COLO668 (cell line): ENCODE measurements at regions not wholly inside any gene's neighbourhood (a gene's known extent, or its start where the extent isn't known, plus 50 kb on each side); places are given as distances from the start of the nearest gene placed in this dataset.
"Not testable (repeated sequence)": the region's sequence is repeated elsewhere in the genome, so short reads cannot be mapped to it uniquely, and the experiment has no call there.

Experiments
- DNase-seq: peaks from one replicate; lab custom pipeline; 2025; ENCODE audit not compliant: unreplicated experiment; lab: John Stamatoyannopoulos, UW

- no peak for DNase-seq
These were observed 1100.6 kb downstream of the TECRL start for GRCh38 chr4:63308697-63309096.

GRCh38 chr4:63302792-63303191 is 1106.5 kb downstream of the TECRL start:
- DNase-seq: no peak

GRCh38 chr4:63302078-63302477 is 1107.2 kb downstream of the TECRL start:
- DNase-seq: no peak

- no peak for DNase-seq
These were observed 1112.5 kb downstream of the TECRL start for GRCh38 chr4:63296773-63297172.

GRCh38 chr4:63275491-63275890 is 1133.8 kb downstream of the TECRL start:
- no peak for DNase-seq

GRCh38 chr4:63269156-63269555 is 1140.1 kb downstream of the TECRL start:
- no peak for DNase-seq

- no peak for DNase-seq
These were observed 1175.6 kb downstream of the TECRL start for GRCh38 chr4:63233671-63234070.

- no peak for DNase-seq
These were observed 1177.2 kb downstream of the TECRL start for GRCh38 chr4:63232058-63232457.

GRCh38 chr4:63226229-63226628 is 1183.0 kb downstream of the TECRL start:
- DNase-seq: no peak

- no peak for DNase-seq
These were observed 1186.8 kb downstream of the TECRL start for GRCh38 chr4:63222466-63222865.

GRCh38 chr4:63221477-63221876 is 1187.8 kb downstream of the TECRL start:
- no peak for DNase-seq

GRCh38 chr4:63218856-63219255 is 1190.4 kb downstream of the TECRL start:
- DNase-seq: no peak

- no peak for DNase-seq
These were observed 1195.2 kb downstream of the TECRL start for GRCh38 chr4:63214076-63214475.

GRCh38 chr4:63211776-63212479 is 1197.3 kb downstream of the TECRL start:
- no peak for DNase-seq

GRCh38 chr4:63211375-63211774 is 1197.9 kb downstream of the TECRL start:
- no peak for DNase-seq

GRCh38 chr4:63193029-63193428 is 1216.2 kb downstream of the TECRL start:
- DNase-seq: not testable (repeated sequence)

GRCh38 chr4:63171341-63171740 is 1237.9 kb downstream of the TECRL start:
- no peak for DNase-seq

- no peak for DNase-seq
These were observed 1238.3 kb downstream of the TECRL start for GRCh38 chr4:63170923-63171322.

GRCh38 chr4:63169836-63170235 is 1239.4 kb downstream of the TECRL start:
- no peak for DNase-seq

- no peak for DNase-seq
These were observed 1253.7 kb downstream of the TECRL start for GRCh38 chr4:63155561-63155960.

GRCh38 chr4:63123441-63123840 is 1285.8 kb downstream of the TECRL start:
- no peak for DNase-seq

GRCh38 chr4:63122955-63123354 is 1286.3 kb downstream of the TECRL start:
- no peak for DNase-seq

- DNase-seq: no peak
These were observed 1302.7 kb downstream of the TECRL start for GRCh38 chr4:63106600-63106999.
